HG02623 (cell line): ENCODE measurements at regions not wholly inside any gene's neighbourhood (a gene's known extent, or its start where the extent isn't known, plus 50 kb on each side); places are given as distances from the start of the nearest gene placed in this dataset.

Source experiments
- ATAC-seq: cut with Tn5 transposase; IDR thresholded peaks from one replicate; pipeline ENCODE4 v1.9.1; 2021; ENCODE audit warnings: moderate library complexity; ENCODE audit not compliant: unreplicated experiment

- ATAC-seq, result no peak
Measured at GRCh38 chr1:218705911-218706893, 361.1 kb downstream of the TGFB2 start.

- no peak for ATAC-seq
Measured at GRCh38 chr1:218711001-218711400, 365.9 kb downstream of the TGFB2 start.

GRCh38 chr1:218711884-218712674, 366.9 kb downstream of the TGFB2 start:
- no peak for ATAC-seq

- ATAC-seq, result no peak
Measured at GRCh38 chr1:218712677-218713076, 367.5 kb downstream of the TGFB2 start.

- no peak for ATAC-seq
Measured at GRCh38 chr1:218715961-218716669, 371.0 kb downstream of the TGFB2 start.

GRCh38 chr1:218717575-218717974, 372.4 kb downstream of the TGFB2 start:
- no peak for ATAC-seq

GRCh38 chr1:218718206-218718605, 373.1 kb downstream of the TGFB2 start:
- ATAC-seq, result no peak

GRCh38 chr1:218718977-218719376, 373.8 kb downstream of the TGFB2 start:
- ATAC-seq, result no peak

GRCh38 chr1:218728898-218729565, 383.9 kb downstream of the TGFB2 start:
- ATAC-seq, result no peak

- no peak for ATAC-seq
Measured at GRCh38 chr1:218735436-218736032, 390.4 kb downstream of the TGFB2 start.

- ATAC-seq, result no peak
Measured at GRCh38 chr1:218739426-218739825, 394.3 kb downstream of the TGFB2 start.

GRCh38 chr1:218741852-218742251, 396.7 kb downstream of the TGFB2 start:
- no peak for ATAC-seq

GRCh38 chr1:218742467-218743262, 397.5 kb downstream of the TGFB2 start:
- ATAC-seq, result no peak

GRCh38 chr1:218743861-218744505, 398.8 kb downstream of the TGFB2 start:
- no peak for ATAC-seq

- ATAC-seq, result no peak
Measured at GRCh38 chr1:218748071-218748470, 402.9 kb downstream of the TGFB2 start.

GRCh38 chr1:218750216-218750970, 405.3 kb downstream of the TGFB2 start:
- no peak for ATAC-seq

- ATAC-seq, result no peak
Measured at GRCh38 chr1:218751208-218751948, 406.2 kb downstream of the TGFB2 start.

GRCh38 chr1:218752126-218752525, 407.0 kb downstream of the TGFB2 start:
- ATAC-seq, result no peak
